GM13976 (cell line): ENCODE measurements at regions not wholly inside any gene's neighbourhood (a gene's known extent, or its start where the extent isn't known, plus 50 kb on each side); places are given as distances from the start of the nearest gene placed in this dataset.
"Not testable (repeated sequence)": the region's sequence is repeated elsewhere in the genome, so short reads cannot be mapped to it uniquely, and the experiment has no call there.

Experiments
- DNase-seq: peaks from one replicate; pipeline ENCODE4 v3.0.0; 2012; ENCODE audit warnings: low spot score
- CTCF ChIP-seq: IDR thresholded peaks from 2 replicates; pipeline ENCODE4 v1.5.1; 2012; ENCODE audit warnings: borderline replicate concordance, mild to moderate bottlenecking; ENCODE audit not compliant: insufficient read depth; ENCODE audit errors: extremely low read depth, missing control alignments, control extremely low read depth
- in situ Hi-C: fragments of 300-500 bp; cut with MboI; formaldehyde crosslinking; loops from one replicate; pipeline ENCODE4 v1.12.0; 2022; ENCODE audit warnings: low sequenced_read_pairs, mixed read lengths, inconsistent platforms; ENCODE audit not compliant: unreplicated experiment

- no peak for DNase-seq
- in situ Hi-C loops, result no loop called here
- no peak for TF ChIP-seq CTCF
Observed at GRCh38 chr6:67966830-67967229, 668.3 kb upstream of the ADGRB3 start.

- DNase-seq, result no peak
- in situ Hi-C loops, result no loop called here
- TF ChIP-seq CTCF, result no peak
Observed at GRCh38 chr6:67956352-67956751, 678.7 kb upstream of the ADGRB3 start.

GRCh38 chr6:67952948-67953347 lies 682.1 kb upstream of the ADGRB3 start:
- no peak for DNase-seq
- in situ Hi-C loops, result no loop called here
- no peak for TF ChIP-seq CTCF

GRCh38 chr6:67952121-67952520 lies 683.0 kb upstream of the ADGRB3 start:
- no peak for TF ChIP-seq CTCF
- no peak for DNase-seq
- in situ Hi-C loops, result no loop called here

GRCh38 chr6:67947762-67948161 lies 687.3 kb upstream of the ADGRB3 start:
- in situ Hi-C loops, DNase-seq: not testable (repeated sequence)

- no peak for TF ChIP-seq CTCF
- no peak for DNase-seq
- in situ Hi-C loops, result no loop called here
Observed at GRCh38 chr6:67935976-67936477, 699.1 kb upstream of the ADGRB3 start.

- peak; percentile 1 for DNase-seq
- TF ChIP-seq CTCF, result no peak
- in situ Hi-C loops, result no loop called here
Observed at GRCh38 chr6:67933278-67933677, 701.8 kb upstream of the ADGRB3 start.

GRCh38 chr6:67922588-67922987 lies 712.5 kb upstream of the ADGRB3 start:
- in situ Hi-C loops, DNase-seq: not testable (repeated sequence)

GRCh38 chr6:67920040-67920439 lies 715.0 kb upstream of the ADGRB3 start:
- DNase-seq, in situ Hi-C loops: not testable (repeated sequence)
